GM12878 (cell line): ENCODE measurements at regions not wholly inside any gene's neighbourhood (a gene's known extent, or its start where the extent isn't known, plus 50 kb on each side); places are given as distances from the start of the nearest gene placed in this dataset.

Experiments used
- ATAC-seq: fragments of 200-7000 bp; cut with Tn5 transposase; 3 replicates; pipeline ENCODE4 v1.9.1; 2020; ENCODE audit warnings: mild to moderate bottlenecking, moderate library complexity
- BruUV-seq: library from RNA; stranded (reverse); fragments of 400-500 nt; replicated peaks from 2 replicates; lab custom pipeline; 2021; lab: Mats Ljungman, UMichigan
- CTCF ChIA-PET: fragments of 300-600 bp; sonication (Branson Sonifier 250); formaldehyde crosslinking; extraction: SDS; loops from one replicate; lab custom pipeline; 2021; ENCODE audit warnings: inconsistent platforms; lab: Yijun Ruan, JAX
- POLR2A ChIA-PET: fragments of 350-600 bp; formaldehyde crosslinking; extraction: SDS; loops from one replicate; lab custom pipeline; 2021; ENCODE audit warnings: inconsistent platforms; lab: Charles Lee
- RAD21 ChIA-PET: fragments of 300-600 bp; sonication (Branson Sonifier 250); formaldehyde crosslinking; loops from one replicate; lab custom pipeline; 2023; ENCODE audit warnings: antibody characterized with exemption; ENCODE audit not compliant: unreplicated experiment; lab: Charles Lee
- SMC1A ChIA-PET: fragments of 300-600 bp; sonication (Branson Sonifier 250); formaldehyde crosslinking; loops from one replicate; lab custom pipeline; 2023; ENCODE audit not compliant: unreplicated experiment, uncharacterized antibody; lab: Charles Lee
- DNase-seq: peaks from one replicate; pipeline ENCODE4 v3.0.0-alpha.2; 2011; ENCODE audit warnings: low read depth, low spot score
- FAIRE-seq: peaks from 3 replicates; lab custom pipeline; 2011; peaks lifted over from hg19 to GRCh38; lab: Jason Lieb, UNC
- H2AFZ ChIP-seq: 2 replicates; pipeline ENCODE4 v1.6.0; 2011; ENCODE audit warnings: low read depth, low read length, control low read depth; ENCODE audit not compliant: control insufficient read depth
- H3K27ac ChIP-seq: 2 replicates; pipeline ENCODE4 v1.5.1; 2011; ENCODE audit warnings: control low read depth; ENCODE audit not compliant: control insufficient read depth, insufficient read depth
- H3K27me3 ChIP-seq, 2 experiments: replicated peaks in 1 of 2; 2 replicates each; pipeline versions ENCODE4 v1.6.0 to v1.6.1; 2011; ENCODE audit warnings: low read length in 1 of 2; ENCODE audit not compliant: control insufficient read depth in 2 of 2, insufficient read depth in 2 of 2
- H3K36me3 ChIP-seq, 2 experiments: 2 replicates each; pipeline ENCODE4 v1.5.1; 2011; ENCODE audit warnings: low read length in 1 of 2; ENCODE audit not compliant: control insufficient read depth in 2 of 2, insufficient read depth in 2 of 2
- H3K4me1 ChIP-seq: 2 replicates; pipeline ENCODE4 v1.6.1; 2011; ENCODE audit warnings: mild to moderate bottlenecking, low read length, moderate library complexity, mixed read lengths; ENCODE audit not compliant: control insufficient read depth, insufficient read depth
- H3K4me2 ChIP-seq: 2 replicates; pipeline ENCODE4 v1.6.0; 2011; ENCODE audit warnings: control low read depth; ENCODE audit not compliant: control insufficient read depth, insufficient read depth
- H3K4me3 ChIP-seq: fragments of 200-600 bp; sonication (generic); 2 replicates; pipeline ENCODE4 v1.5.1; 2016
- H3K79me2 ChIP-seq: 2 replicates; pipeline ENCODE4 v1.6.0; 2011; ENCODE audit warnings: low read length; ENCODE audit not compliant: control insufficient read depth, insufficient read depth
- H3K9ac ChIP-seq: 2 replicates; pipeline ENCODE4 v1.8.0; 2011; ENCODE audit warnings: low read length, control low read depth, mixed read lengths; ENCODE audit not compliant: control insufficient read depth, insufficient read depth
- H3K9me3 ChIP-seq: replicated peaks from 3 replicates; pipeline ENCODE4 v1.5.1; 2011; ENCODE audit warnings: mild to moderate bottlenecking, low read length; ENCODE audit not compliant: control insufficient read depth, insufficient read depth
- H4K20me1 ChIP-seq: 2 replicates; pipeline ENCODE4 v1.6.0; 2011; ENCODE audit not compliant: control insufficient read depth, insufficient read depth
- ASH2L ChIP-seq: fragments of 300-600, 200-600 bp; sonication (generic); IDR thresholded peaks from 2 replicates; pipeline ENCODE4 v1.6.1; 2017; ENCODE audit warnings: low read depth, mild to moderate bottlenecking, borderline replicate concordance
- BCLAF1 ChIP-seq: fragments of 450-650 bp; IDR thresholded peaks from 2 replicates; pipeline ENCODE4 v1.6.1; 2017; ENCODE audit warnings: antibody characterized with exemption, mild to moderate bottlenecking, moderate library complexity
- DPF2 ChIP-seq: fragments of 450-650 bp; IDR thresholded peaks from 2 replicates; pipeline ENCODE4 v1.6.1; 2017; ENCODE audit warnings: mild to moderate bottlenecking
- HDAC6 ChIP-seq: fragments of 200-600 bp; sonication (generic); IDR thresholded peaks from one replicate; pipeline ENCODE4 v1.8.0; 2017; ENCODE audit warnings: antibody characterized with exemption; ENCODE audit not compliant: unreplicated experiment
- IKZF1 ChIP-seq: fragments of 450-650 bp; conservative IDR thresholded peaks from 2 replicates; pipeline ENCODE4 v1.6.1; 2017; ENCODE audit warnings: antibody characterized with exemption, mild to moderate bottlenecking
- JUND ChIP-seq: IDR thresholded peaks from 2 replicates; pipeline ENCODE4 v1.6.1; 2012; ENCODE audit warnings: low read depth, mild to moderate bottlenecking, low read length, improper control_type of control experiment, moderate library complexity
- MAX ChIP-seq: IDR thresholded peaks from 2 replicates; pipeline ENCODE4 v1.6.1; 2012; ENCODE audit warnings: low read depth, low read length, improper control_type of control experiment
- MEF2A ChIP-seq: IDR thresholded peaks from 2 replicates; pipeline ENCODE4 v1.6.1; 2011; ENCODE audit warnings: low read depth, mild to moderate bottlenecking, low read length, moderate library complexity; ENCODE audit not compliant: insufficient read depth
- MYB ChIP-seq: fragments of 150-350 bp; IDR thresholded peaks from 2 replicates; pipeline ENCODE4 v1.6.1; 2014; ENCODE audit warnings: mild to moderate bottlenecking, low read depth, low read length, borderline replicate concordance
- MYC ChIP-seq: IDR thresholded peaks from 2 replicates; pipeline ENCODE4 v1.6.1; 2011; ENCODE audit warnings: mild to moderate bottlenecking, low read length, moderate library complexity, inconsistent platforms; ENCODE audit not compliant: insufficient read depth, insufficient replicate concordance, insufficient read length, severe bottlenecking
- PAX5 ChIP-seq: IDR thresholded peaks from 2 replicates; pipeline ENCODE4 v1.6.1; 2011; ENCODE audit warnings: low read depth, low read length, borderline replicate concordance
- TAF1 ChIP-seq: IDR thresholded peaks from 2 replicates; pipeline ENCODE4 v1.6.1; 2011; ENCODE audit warnings: mild to moderate bottlenecking, low read depth, low read length, borderline replicate concordance
- ZNF274 ChIP-seq: IDR thresholded peaks from one replicate; pipeline ENCODE4 v1.8.0; 2011; ENCODE audit not compliant: insufficient read length, insufficient read depth
- WGBS: methylation state at CpG from one replicate; pipeline ENCODE4 v1.1.6; 2016; ENCODE audit warnings: low lambda C conversion rate; ENCODE audit not compliant: insufficient replicate concordance, insufficient coverage; ENCODE audit errors: missing lambda C conversion rate; 5-methylcytosine and 5-hydroxymethylcytosine counted together
- in situ Hi-C: fragments of 300-500 bp; cut with MboI; formaldehyde crosslinking; loops from 9 replicates; pipeline ENCODE4 v1.14.3; 2018; ENCODE audit warnings: mixed read lengths
- intact Hi-C: fragments of 100-400 bp; cut with micrococcal nuclease; formaldehyde crosslinking; loops from one replicate; pipeline ENCODE4 v1.14.2; 2022; ENCODE audit not compliant: unreplicated experiment

DNA sequence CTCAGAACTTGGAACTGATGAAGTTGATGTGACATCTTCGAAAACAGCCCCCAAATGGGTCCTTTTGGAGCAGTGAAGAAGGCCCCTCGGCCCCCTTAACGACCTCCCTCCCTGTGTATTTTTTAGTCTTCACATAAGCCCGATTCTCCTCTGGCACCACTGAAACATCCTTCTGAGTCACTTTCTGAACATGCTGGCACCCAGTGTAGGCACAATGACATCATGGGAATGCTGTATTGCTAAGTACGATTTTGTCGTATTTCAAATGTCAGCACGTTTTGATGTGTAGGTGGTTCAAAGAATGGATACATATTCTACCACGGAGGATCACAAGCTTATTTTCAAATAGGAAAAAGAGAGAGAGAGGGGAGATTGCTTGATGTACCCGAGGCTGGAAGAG lies 111.7 kb upstream of the RIOK3 start:
- no peaks in the 10 kb centered on the region for H3K27me3 ChIP-seq
- no peaks in the 10 kb centered on the region; a peak in 1 of 4 replicates for H3K36me3 ChIP-seq
- H3K9me3 ChIP-seq = no peaks in the 10 kb centered on the region
- no peak overlapping the region for H3K4me2 ChIP-seq
- no peak for DNase-seq
- intact Hi-C loops = no loop called here
- no peak overlapping the region for H3K27ac ChIP-seq
- ChIA-PET RAD21 (no interaction called here), POLR2A (no interaction called here)
- no peak overlapping the region for H3K9ac ChIP-seq
- TF ChIP-seq MEF2A = no peak
- no peak for TF ChIP-seq HDAC6
- TF ChIP-seq, all 136 proteins: peak for 0
- no peaks in the 10 kb centered on the region for H4K20me1 ChIP-seq
- no TSS peak for BruUV-seq
- H3K4me3 ChIP-seq = no peak overlapping the region
- ChIA-PET CTCF (interaction anchor here (1.6 kb wide), 1 partner anchor 70 kb away, joined by 4 read pairs; no protein-coding TSS in a partner anchor), SMC1A (interaction anchor here (0.6 to 1.3 kb wide), 4 partner anchors 9 to 20 kb away, joined by 3 to 4 read pairs (median 3); no protein-coding TSS in a partner anchor)
- FAIRE-seq (no peak), ATAC-seq (no peak)
- no peaks in the 10 kb centered on the region for H3K4me1 ChIP-seq
- H3K79me2 ChIP-seq = no peaks in the 10 kb centered on the region
- H2AFZ ChIP-seq = no peak overlapping the region
- WGBS = 98% methylated on average over 9 of the region's 9 CpGs
- in situ Hi-C loops = no loop called here

GRCh38 chr18:23341983-23342382 lies 111.1 kb upstream of the RIOK3 start:
- RAD21 ChIA-PET = no interaction called here
- ATAC-seq (no peak), DNase-seq (no peak), FAIRE-seq (no peak)
- Histone ChIP-seq H3K4me1 (no peaks in the 10 kb centered on the region), H3K27me3 (no peaks in the 10 kb centered on the region), H3K79me2 (no peaks in the 10 kb centered on the region), H3K27ac (no peak overlapping the region), H3K4me3 (no peak overlapping the region), H3K36me3 (no peaks in the 10 kb centered on the region; a peak in 1 of 4 replicates), H4K20me1 (no peaks in the 10 kb centered on the region), H3K9ac (no peak overlapping the region), H3K9me3 (no peaks in the 10 kb centered on the region), H2AFZ (no peak overlapping the region), H3K4me2 (no peak overlapping the region)
- SMC1A ChIA-PET = interaction anchor here (0.7 to 1.3 kb wide), 3 partner anchors 8 to 17 kb away, joined by 3 to 4 read pairs (median 3); no protein-coding TSS in a partner anchor
- CTCF ChIA-PET = interaction anchor here (1.6 kb wide), 1 partner anchor 70 kb away, joined by 4 read pairs; no protein-coding TSS in a partner anchor
- in situ Hi-C loops (no loop called here), intact Hi-C loops (no loop called here)
- BruUV-seq = no TSS peak
- POLR2A ChIA-PET = no interaction called here
- no peak for TF ChIP-seq IKZF1
- no peak for TF ChIP-seq ASH2L
- TF ChIP-seq MYC = no peak
- TF ChIP-seq DPF2 = no peak
- TF ChIP-seq TAF1 = no peak
- TF ChIP-seq PAX5 = no peak
- TF ChIP-seq MYB = no peak
- no peak for TF ChIP-seq MAX
- TF ChIP-seq ZNF274 = no peak
- no peak for TF ChIP-seq BCLAF1
- TF ChIP-seq JUND = no peak
